H1 (cell line): ENCODE measurements at regions not wholly inside any gene's neighbourhood (a gene's known extent, or its start where the extent isn't known, plus 50 kb on each side); places are given as distances from the start of the nearest gene placed in this dataset.

Source experiments
- CTCF ChIA-PET: fragments of 300-600 bp; sonication (Branson Sonifier 250); formaldehyde crosslinking; loops from one replicate; lab custom pipeline; 2021; ENCODE audit not compliant: partially characterized antibody; lab: Charles Lee
- POLR2A ChIA-PET: fragments of 300-600 bp; sonication (Branson Sonifier 250); formaldehyde crosslinking; loops from one replicate; lab custom pipeline; 2021; ENCODE audit warnings: inconsistent platforms; ENCODE audit not compliant: partially characterized antibody; lab: Charles Lee
- DNase-seq, 2 experiments: peaks; one replicate each; pipeline versions ENCODE4 v3.0.0 to v3.0.0-alpha.2; 2010 to 2022; ENCODE audit warnings: low spot score in 2 of 2, low read depth in 1 of 2, mixed read lengths in 1 of 2
- FAIRE-seq: peaks from 2 replicates; lab custom pipeline; 2011; peaks lifted over from hg19 to GRCh38; lab: Jason Lieb, UNC
- H2AFZ ChIP-seq: 2 replicates; pipeline ENCODE4 v1.8.1; 2012; ENCODE audit warnings: low read length, inconsistent platforms
- H2AK5ac ChIP-seq: 2 replicates; pipeline ENCODE4 v1.6.1; 2013; ENCODE audit warnings: low read depth, low read length
- H2BK120ac ChIP-seq: replicated peaks from 2 replicates; pipeline ENCODE3; 2013; ENCODE audit warnings: low read depth, low read length, inconsistent platforms
- H2BK12ac ChIP-seq: 2 replicates; pipeline ENCODE4 v1.6.1; 2013; ENCODE audit warnings: low read depth, low read length
- H2BK15ac ChIP-seq: 2 replicates; pipeline ENCODE4 v1.6.1; 2013; ENCODE audit warnings: low read length
- H2BK20ac ChIP-seq: 2 replicates; pipeline ENCODE4 v1.6.1; 2013; ENCODE audit warnings: low read length
- H2BK5ac ChIP-seq: 2 replicates; pipeline ENCODE4 v1.6.1; 2013; ENCODE audit warnings: low read depth, low read length
- H3K14ac ChIP-seq: 2 replicates; pipeline ENCODE4 v1.6.1; 2013; ENCODE audit warnings: inconsistent platforms; ENCODE audit not compliant: insufficient read length
- H3K18ac ChIP-seq: 2 replicates; pipeline ENCODE4 v1.6.1; 2013; ENCODE audit warnings: low read length; ENCODE audit errors: extremely low read depth
- H3K23ac ChIP-seq: 2 replicates; pipeline ENCODE4 v1.6.1; 2013; ENCODE audit warnings: inconsistent platforms; ENCODE audit not compliant: insufficient read length
- H3K23me2 ChIP-seq: 2 replicates; pipeline ENCODE4 v1.6.1; 2013; ENCODE audit warnings: low read depth, low read length
- H3K27ac ChIP-seq: 2 replicates; pipeline ENCODE4 v1.6.1; 2011; ENCODE audit warnings: low read depth, low read length, inconsistent platforms
- H3K27me3 ChIP-seq, 4 experiments: replicated peaks in 1 of 4; 1 replicate in 1 of 4; 2 replicates in 3 of 4; pipeline versions ENCODE4 v1.6.1 to v1.8.1; 2011 to 2013; ENCODE audit warnings: low read length in 3 of 4, mild to moderate bottlenecking in 3 of 4, inconsistent platforms in 2 of 4, mixed read lengths in 2 of 4, moderate library complexity in 1 of 4; ENCODE audit not compliant: control insufficient read depth in 3 of 4, insufficient read depth in 3 of 4; ENCODE audit errors: extremely low read depth in 1 of 4
- H3K36me3 ChIP-seq, 4 experiments: 2 replicates each; pipeline versions ENCODE4 v1.6.1 to v1.8.1; 2011 to 2013; ENCODE audit warnings: mild to moderate bottlenecking in 4 of 4, low read length in 3 of 4, moderate library complexity in 2 of 4, control low read depth in 1 of 4, inconsistent platforms in 1 of 4; ENCODE audit not compliant: insufficient read depth in 4 of 4, control insufficient read depth in 2 of 4
- H3K4ac ChIP-seq: replicated peaks from 2 replicates; pipeline ENCODE3; 2013; ENCODE audit warnings: low read length, low read depth, mixed read lengths, inconsistent platforms; ENCODE audit not compliant: insufficient read length
- H3K4me1 ChIP-seq, 4 experiments: replicated peaks in 1 of 4; 1 replicate in 1 of 4; 2 replicates in 3 of 4; pipeline versions ENCODE4 v1.6.1 to v1.8.1; 2011 to 2013; ENCODE audit warnings: low read length in 3 of 4, inconsistent platforms in 2 of 4, mixed read lengths in 1 of 4; ENCODE audit not compliant: insufficient read depth in 4 of 4, control insufficient read depth in 3 of 4
- H3K4me2 ChIP-seq, 2 experiments: 2 replicates each; pipeline versions ENCODE4 v1.6.1 to v1.8.1; 2011 to 2013; ENCODE audit warnings: low read depth in 2 of 2, low read length in 2 of 2, control low read depth in 1 of 2, inconsistent platforms in 1 of 2, mild to moderate bottlenecking in 1 of 2; ENCODE audit not compliant: insufficient read depth in 1 of 2
- H3K4me3 ChIP-seq, 4 experiments: fragments of 200-600, 300-600 bp in 1 of 4; sonication (generic), shearing (Covaris generic), sonication (Bioruptor Twin) in 1 of 4; 2 replicates each; pipeline versions ENCODE4 v1.5.1 to v1.8.1; 2011 to 2016; ENCODE audit warnings: low read length in 4 of 4, low read depth in 3 of 4, control low read depth in 2 of 4, inconsistent platforms in 2 of 4, mild to moderate bottlenecking in 2 of 4, mixed read lengths in 1 of 4, moderate library complexity in 1 of 4; ENCODE audit not compliant: insufficient read depth in 2 of 4; ENCODE audit errors: extremely low read depth in 1 of 4
- H3K56ac ChIP-seq: replicated peaks from 2 replicates; pipeline ENCODE3; 2013; ENCODE audit warnings: low read depth, mild to moderate bottlenecking, mixed read lengths, low read length, inconsistent platforms; ENCODE audit not compliant: insufficient read length
- H3K79me1 ChIP-seq: 2 replicates; pipeline ENCODE4 v1.6.1; 2013; ENCODE audit warnings: low read depth, low read length, control low read depth
- H3K79me2 ChIP-seq, 2 experiments: 2 replicates each; pipeline versions ENCODE4 v1.6.1 to v1.8.1; 2012 to 2013; ENCODE audit warnings: low read length in 2 of 2, mild to moderate bottlenecking in 2 of 2, inconsistent platforms in 1 of 2; ENCODE audit not compliant: insufficient read depth in 2 of 2, control insufficient read depth in 1 of 2
- H3K9ac ChIP-seq, 4 experiments: replicated peaks in 1 of 4; 1 replicate in 1 of 4; 2 replicates in 3 of 4; pipeline versions ENCODE4 v1.6.1 to v1.8.1; 2011 to 2013; ENCODE audit warnings: low read depth in 3 of 4, low read length in 3 of 4, control low read depth in 2 of 4, mild to moderate bottlenecking in 2 of 4, moderate library complexity in 2 of 4, inconsistent platforms in 1 of 4; ENCODE audit errors: extremely low read depth in 1 of 4
- H3K9me3 ChIP-seq, 2 experiments: 2 replicates each; pipeline versions ENCODE4 v1.6.1 to v1.8.1; 2012 to 2013; ENCODE audit warnings: mild to moderate bottlenecking in 2 of 2, moderate library complexity in 2 of 2, control low read depth in 1 of 2, inconsistent platforms in 1 of 2, low read depth in 1 of 2, low read length in 1 of 2, mixed read lengths in 1 of 2; ENCODE audit not compliant: insufficient read depth in 2 of 2
- H4K20me1 ChIP-seq, 2 experiments: replicated peaks in 1 of 2; 2 replicates each; pipeline versions ENCODE3 to v1.8.1; 2011 to 2013; ENCODE audit warnings: inconsistent platforms in 2 of 2, low read length in 2 of 2, mild to moderate bottlenecking in 1 of 2; ENCODE audit not compliant: insufficient read depth in 2 of 2, control insufficient read depth in 1 of 2
- H4K5ac ChIP-seq: 2 replicates; pipeline ENCODE4 v1.6.1; 2013; ENCODE audit warnings: low read length, low read depth, mixed read lengths, inconsistent platforms; ENCODE audit not compliant: insufficient read length
- H4K8ac ChIP-seq: 2 replicates; pipeline ENCODE4 v1.8.0; 2013; ENCODE audit warnings: mild to moderate bottlenecking, moderate library complexity, low read length, inconsistent platforms; ENCODE audit not compliant: insufficient read depth; ENCODE audit errors: extremely low read depth
- H4K91ac ChIP-seq: replicated peaks from 2 replicates; pipeline ENCODE3; 2013; ENCODE audit warnings: low read length, mixed read lengths, inconsistent platforms; ENCODE audit not compliant: insufficient read length
- CBX8 ChIP-seq: fragments of 300-800, 300-1000 bp; sonication (generic); IDR thresholded peaks from 2 replicates; pipeline ENCODE4 v1.7.1; 2016; ENCODE audit warnings: low read depth, low read length, borderline replicate concordance
- JUND ChIP-seq: IDR thresholded peaks from 2 replicates; pipeline ENCODE4 v1.6.1; 2011; ENCODE audit warnings: mild to moderate bottlenecking, improper control_type of control experiment, low read length
- RBBP5 ChIP-seq: IDR thresholded peaks from 2 replicates; pipeline ENCODE4 v1.7.1; 2012; ENCODE audit warnings: low read depth, mild to moderate bottlenecking, inconsistent platforms, low read length, moderate library complexity, borderline replicate concordance
- SP4 ChIP-seq: IDR thresholded peaks from 2 replicates; pipeline ENCODE4 v1.6.1; 2012; ENCODE audit warnings: low read length, inconsistent platforms
- SRF ChIP-seq: IDR thresholded peaks from 2 replicates; pipeline ENCODE4 v1.6.1; 2011; ENCODE audit warnings: mild to moderate bottlenecking, low read depth, low read length, moderate library complexity
- TEAD4 ChIP-seq: IDR thresholded peaks from 2 replicates; pipeline ENCODE4 v1.6.1; 2012; ENCODE audit warnings: low read depth, low read length, inconsistent platforms, mixed read lengths
- ZNF274 ChIP-seq: IDR thresholded peaks from 2 replicates; pipeline ENCODE4 v1.7.0; 2012; ENCODE audit warnings: low read length, borderline replicate concordance; ENCODE audit errors: extremely low read depth
- WGBS, 2 experiments: shearing (Covaris generic) in 1 of 2; methylation state at CpG; one replicate each; pipeline versions ENCODE4 v1.1.6 to v1.1.7; 2013 to 2015; ENCODE audit warnings: low lambda C conversion rate in 2 of 2, mixed read lengths in 2 of 2, inconsistent platforms in 1 of 2, low coverage in 1 of 2, missing lambda C conversion rate in 1 of 2; ENCODE audit not compliant: insufficient replicate concordance in 2 of 2, insufficient coverage in 1 of 2, insufficient read length in 1 of 2; ENCODE audit errors: extremely low coverage in 1 of 2, missing lambda C conversion rate in 1 of 2; 5-methylcytosine and 5-hydroxymethylcytosine counted together

- Histone ChIP-seq H3K79me2 (no peaks in the 10 kb centered on the region), H3K23me2 (no peaks in the 10 kb centered on the region), H2BK12ac (no peak overlapping the region), H3K18ac (no peak overlapping the region), H4K20me1 (no peaks in the 10 kb centered on the region), H3K27me3 (no peaks in the 10 kb centered on the region), H3K23ac (no peak overlapping the region), H3K79me1 (no peaks in the 10 kb centered on the region), H2AK5ac (no peak overlapping the region), H4K8ac (no peak overlapping the region), H3K14ac (no peak overlapping the region), H2BK120ac (no peak overlapping the region), H3K9me3 (peaks cover 3 to 5% of the 10 kb centered on the region in 2 experiments; a peak in 2 of 4 replicates), H2BK20ac (no peak overlapping the region), H4K91ac (no peak overlapping the region), H3K4me2 (no peak overlapping the region), H3K4me3 (no peak overlapping the region)
- WGBS, 2 experiments: 89% methylated on average over 4 of the region's 4 CpGs; no CpG with 5 or more reads in 1 of the 2 experiments
- no peak for FAIRE-seq
- TF ChIP-seq SP4: no peak
- TF ChIP-seq SRF: no peak
- no peak for TF ChIP-seq ZNF274
- no peak for TF ChIP-seq TEAD4
- no peak for TF ChIP-seq RBBP5
- TF ChIP-seq JUND: no peak
- no peak for TF ChIP-seq CBX8
- TF ChIP-seq, all 59 proteins: peak for 0
- Histone ChIP-seq H2BK15ac (no peak overlapping the region), H3K36me3 (no peaks in the 10 kb centered on the region; a peak in 1 of 8 replicates), H2AFZ (no peak overlapping the region), H3K4me1 (peaks cover 0 to 9% (median 0%) of the 10 kb centered on the region in 4 experiments; a peak in 1 of 7 replicates), H3K4ac (no peak overlapping the region), H3K27ac (no peak overlapping the region), H2BK5ac (no peak overlapping the region), H3K9ac (no peak overlapping the region), H3K56ac (no peak overlapping the region), H4K5ac (no peak overlapping the region)
- ChIA-PET POLR2A (no interaction called here), CTCF (no interaction called here)
- DNase-seq: no peak
Observed at GRCh38 chrX:6851140-6851539, 296.4 kb upstream of the STS start.
